ENCODE measurements at regions not wholly inside any gene's neighbourhood (a gene's known extent, or its start where the extent isn't known, plus 50 kb on each side); places are given as distances from the start of the nearest gene placed in this dataset.

DNA sequence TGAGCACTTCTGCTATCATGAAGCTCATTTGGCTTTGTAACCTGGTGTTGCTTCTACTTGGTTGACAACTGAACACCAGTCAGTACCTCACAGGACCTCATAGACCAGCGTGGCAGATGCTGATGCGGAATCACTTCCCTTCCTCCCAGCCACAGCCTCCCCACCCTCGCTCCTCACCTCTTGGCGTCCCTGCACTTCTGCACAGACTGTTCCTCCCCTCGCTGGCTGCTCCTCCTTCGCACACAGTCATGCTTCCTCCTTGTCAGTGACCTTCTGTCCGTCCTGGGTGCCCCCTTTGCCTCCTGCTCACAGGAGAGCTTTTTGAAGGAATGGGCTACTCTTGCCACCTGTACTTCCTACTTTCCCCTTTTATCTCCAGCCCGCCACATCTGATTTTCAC is 61.4 kb upstream of the CTBP2 start:
- Histone ChIP-seq H3K36me3 (replicated peaks in 1 of 2; ENCODE audit: control insufficient read depth in 1 of 2, insufficient read depth in 2 of 2, low read length in 1 of 2) (no peaks in the 10 kb centered on the region), H2AFZ (ENCODE audit: low read depth) (no peak overlapping the region), H3F3A (replicated peaks; ENCODE audit: insufficient read depth) (no peaks in the 10 kb centered on the region), H3K27ac (ENCODE audit: low read depth in 2 of 2, low read length in 1 of 2) (no peak overlapping the region), H3K4me3 (ENCODE audit: low read depth in 2 of 2, low read length in 1 of 2) (no peak overlapping the region), H3K9ac (no peak overlapping the region), H3K9me3 (no peaks in the 10 kb centered on the region), H3K4me2 (no peak overlapping the region), H3K4me1 (ENCODE audit: control insufficient read depth in 1 of 2, insufficient read depth in 2 of 2, low read depth in 1 of 2, low read length in 1 of 2) (no peaks in the 10 kb centered on the region), H3K79me2 (ENCODE audit: insufficient read depth) (no peaks in the 10 kb centered on the region), H3K9me2 (no peaks in the 10 kb centered on the region), H3K27me3 (ENCODE audit: insufficient read depth) (no peaks in the 10 kb centered on the region; the same call in 1 of the 2 replicates), H4K20me1 (ENCODE audit: insufficient read depth) (no peaks in the 10 kb centered on the region)
- ChIA-PET CTCF (no interaction called here), POLR2A (no interaction called here)
- TF ChIP-seq CHD2 (IDR thresholded peaks at IDR 0.05; ENCODE audit: low read length, partially characterized antibody) (no peak), FOXJ3 (CRISPR knock-in tag; IDR thresholded peaks at IDR 0.05) (no peak), GATA2 (CRISPR knock-in tag; IDR thresholded peaks at IDR 0.05) (no peak)
- WGBS (ENCODE audit: low lambda C conversion rate) = 61% methylated on average over 8 of the region's 8 CpGs
- DNase-seq = no peak

GRCh38 chr10:125219776-125220175 is 59.4 kb upstream of the CTBP2 start:
- Histone ChIP-seq H3K9ac (no peak overlapping the region), H3K36me3 (replicated peaks in 1 of 2; ENCODE audit: control insufficient read depth in 1 of 2, insufficient read depth in 2 of 2, low read length in 1 of 2) (no peaks in the 10 kb centered on the region), H3K9me2 (no peaks in the 10 kb centered on the region), H3F3A (replicated peaks; ENCODE audit: insufficient read depth) (no peaks in the 10 kb centered on the region), H3K27me3 (ENCODE audit: insufficient read depth) (no peaks in the 10 kb centered on the region; the same call in 1 of the 2 replicates), H2AFZ (ENCODE audit: low read depth) (no peak overlapping the region), H3K79me2 (ENCODE audit: insufficient read depth) (no peaks in the 10 kb centered on the region), H3K4me2 (no peak overlapping the region), H3K4me1 (ENCODE audit: control insufficient read depth in 1 of 2, insufficient read depth in 2 of 2, low read depth in 1 of 2, low read length in 1 of 2) (no peaks in the 10 kb centered on the region), H3K27ac (ENCODE audit: low read depth in 2 of 2, low read length in 1 of 2) (no peak overlapping the region), H3K4me3 (ENCODE audit: low read depth in 2 of 2, low read length in 1 of 2) (no peak overlapping the region), H3K9me3 (no peaks in the 10 kb centered on the region), H4K20me1 (ENCODE audit: insufficient read depth) (no peaks in the 10 kb centered on the region)
- ChIA-PET POLR2A (no interaction called here), CTCF (interaction anchor here (1.5 kb wide), 1 partner anchor 10 kb away, joined by 3 read pairs; no protein-coding TSS in a partner anchor)
- 71% methylated on average over 4 of the region's 4 CpGs for WGBS (ENCODE audit: low lambda C conversion rate)
- no peak for TF ChIP-seq FOSL2 (IDR thresholded peaks at IDR 0.05; ENCODE audit: borderline replicate concordance, low read depth)
- no peak for TF ChIP-seq MEF2A (IDR thresholded peaks at IDR 0.05; ENCODE audit: borderline replicate concordance, low read depth)
- TF ChIP-seq TEAD4 (IDR thresholded peaks at IDR 0.05; ENCODE audit: borderline replicate concordance, insufficient read depth) = no peak
- TF ChIP-seq RFX5 (IDR thresholded peaks at IDR 0.05; ENCODE audit: low read length) = no peak
- TF ChIP-seq, protein P1, sequence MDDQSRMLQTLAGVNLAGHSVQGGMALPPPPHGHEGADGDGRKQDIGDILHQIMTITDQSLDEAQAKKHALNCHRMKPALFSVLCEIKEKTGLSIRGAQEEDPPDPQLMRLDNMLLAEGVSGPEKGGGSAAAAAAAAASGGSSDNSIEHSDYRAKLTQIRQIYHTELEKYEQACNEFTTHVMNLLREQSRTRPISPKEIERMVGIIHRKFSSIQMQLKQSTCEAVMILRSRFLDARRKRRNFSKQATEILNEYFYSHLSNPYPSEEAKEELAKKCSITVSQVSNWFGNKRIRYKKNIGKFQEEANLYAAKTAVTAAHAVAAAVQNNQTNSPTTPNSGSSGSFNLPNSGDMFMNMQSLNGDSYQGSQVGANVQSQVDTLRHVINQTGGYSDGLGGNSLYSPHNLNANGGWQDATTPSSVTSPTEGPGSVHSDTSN (IDR thresholded peaks at IDR 0.05) = no peak
- no peak for TF ChIP-seq EZH2phosphoT487 (IDR thresholded peaks at IDR 0.05; ENCODE audit: borderline replicate concordance, low read depth)
- no peak for TF ChIP-seq ZBTB33 (IDR thresholded peaks at IDR 0.05; ENCODE audit: borderline replicate concordance, low read depth)
- no peak for TF ChIP-seq CHD2 (IDR thresholded peaks at IDR 0.05; ENCODE audit: low read length, partially characterized antibody)
- no peak for TF ChIP-seq FOXJ3 (CRISPR knock-in tag; IDR thresholded peaks at IDR 0.05)
- TF ChIP-seq EP300 (IDR thresholded peaks at IDR 0.05; ENCODE audit: borderline replicate concordance in 1 of 2, low read depth in 1 of 2, low read length in 1 of 2) = no peak
- no peak for TF ChIP-seq RXRA (IDR thresholded peaks at IDR 0.05; ENCODE audit: borderline replicate concordance, low read depth)
- TF ChIP-seq POLR2AphosphoS5 (IDR thresholded peaks at IDR 0.05; ENCODE audit: low read depth, low read length) = no peak
- no peak for TF ChIP-seq NFIC (IDR thresholded peaks at IDR 0.05; ENCODE audit: borderline replicate concordance)
- no peak for TF ChIP-seq MAX (IDR thresholded peaks at IDR 0.05; ENCODE audit: low read depth)
- TF ChIP-seq USF2 (IDR thresholded peaks at IDR 0.05; ENCODE audit: borderline replicate concordance, low read depth, low read length) = no peak
- TF ChIP-seq GABPA (IDR thresholded peaks at IDR 0.05; ENCODE audit: low read depth) = no peak
- TF ChIP-seq NRF1 (IDR thresholded peaks at IDR 0.05; ENCODE audit: low read depth, low read length) = no peak
- no peak for TF ChIP-seq YY1 (IDR thresholded peaks at IDR 0.05; ENCODE audit: low read depth)
- TF ChIP-seq SMC3 (IDR thresholded peaks at IDR 0.05; ENCODE audit: low read depth, low read length) = no peak
- no peak for TF ChIP-seq TAF1 (IDR thresholded peaks at IDR 0.05; ENCODE audit: borderline replicate concordance, low read depth, low read length)
- DNase-seq = no peak

Measured in SK-N-SH (cell line).